ENCODE measurements at regions not wholly inside any gene's neighbourhood (a gene's known extent, or its start where the extent isn't known, plus 50 kb on each side); places are given as distances from the start of the nearest gene placed in this dataset.

DNA sequence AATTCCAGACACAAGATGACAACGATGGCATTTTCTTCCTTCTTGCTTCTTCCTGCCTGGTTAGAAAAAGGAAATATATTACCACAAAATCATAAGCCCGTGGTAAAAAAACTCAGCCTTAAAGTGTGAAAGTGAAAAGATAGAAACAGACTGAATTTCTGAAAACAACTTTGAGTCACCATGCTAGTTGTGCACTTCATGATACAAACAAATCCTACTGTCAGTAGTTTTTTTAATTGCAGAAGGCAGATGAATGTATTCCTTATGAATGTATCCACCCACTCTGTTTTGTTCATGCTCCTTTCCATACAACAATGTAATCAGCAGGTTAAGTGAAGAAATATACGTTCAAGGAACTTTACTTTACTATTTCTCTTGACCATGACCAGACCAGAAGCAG, 1144.7 kb downstream of the OTOL1 start:
- TF ChIP-seq ZNF184 (tag by site-specific recombination; IDR thresholded peaks at IDR 0.05) (no peak), ZNF350 (tag by site-specific recombination; IDR thresholded peaks at IDR 0.05) (no peak), ZNF585B (tag by site-specific recombination; IDR thresholded peaks at IDR 0.05) (no peak), ZNF140 (tag by site-specific recombination; IDR thresholded peaks at IDR 0.05) (no peak), ZNF133 (tag by site-specific recombination; IDR thresholded peaks at IDR 0.05) (no peak), ZNF830 (tag by site-specific recombination; IDR thresholded peaks at IDR 0.05; ENCODE audit: low read depth) (no peak)
- TF ChIP-seq, protein P1, sequence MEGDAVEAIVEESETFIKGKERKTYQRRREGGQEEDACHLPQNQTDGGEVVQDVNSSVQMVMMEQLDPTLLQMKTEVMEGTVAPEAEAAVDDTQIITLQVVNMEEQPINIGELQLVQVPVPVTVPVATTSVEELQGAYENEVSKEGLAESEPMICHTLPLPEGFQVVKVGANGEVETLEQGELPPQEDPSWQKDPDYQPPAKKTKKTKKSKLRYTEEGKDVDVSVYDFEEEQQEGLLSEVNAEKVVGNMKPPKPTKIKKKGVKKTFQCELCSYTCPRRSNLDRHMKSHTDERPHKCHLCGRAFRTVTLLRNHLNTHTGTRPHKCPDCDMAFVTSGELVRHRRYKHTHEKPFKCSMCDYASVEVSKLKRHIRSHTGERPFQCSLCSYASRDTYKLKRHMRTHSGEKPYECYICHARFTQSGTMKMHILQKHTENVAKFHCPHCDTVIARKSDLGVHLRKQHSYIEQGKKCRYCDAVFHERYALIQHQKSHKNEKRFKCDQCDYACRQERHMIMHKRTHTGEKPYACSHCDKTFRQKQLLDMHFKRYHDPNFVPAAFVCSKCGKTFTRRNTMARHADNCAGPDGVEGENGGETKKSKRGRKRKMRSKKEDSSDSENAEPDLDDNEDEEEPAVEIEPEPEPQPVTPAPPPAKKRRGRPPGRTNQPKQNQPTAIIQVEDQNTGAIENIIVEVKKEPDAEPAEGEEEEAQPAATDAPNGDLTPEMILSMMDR (tag by site-specific recombination; IDR thresholded peaks at IDR 0.05) = no peak
